OCI-LY1 (cell line): ENCODE measurements at regions not wholly inside any gene's neighbourhood (a gene's known extent, or its start where the extent isn't known, plus 50 kb on each side); places are given as distances from the start of the nearest gene placed in this dataset.

ENCODE experiments used
- CTCF ChIP-seq: fragments of 200-600 bp; sonication (generic), shearing (Covaris generic); IDR thresholded peaks from 2 replicates; pipeline ENCODE4 v1.5.1; 2017; ENCODE audit warnings: mild to moderate bottlenecking, antibody characterized with exemption, low read length, moderate library complexity, mixed read lengths
- EZH2 ChIP-seq: fragments of 200-600 bp; sonication (generic), shearing (Covaris generic); IDR thresholded peaks from 2 replicates; pipeline ENCODE4 v1.8.0; 2017; ENCODE audit warnings: borderline replicate concordance, mixed run types, mild to moderate bottlenecking, antibody characterized with exemption, low read length, moderate library complexity, mixed read lengths

GRCh38 chr14:87638196-87638595 is 354.8 kb downstream of the GALC start:
- TF ChIP-seq EZH2 (no peak), CTCF (no peak)
